Astrocyte (in vitro differentiated cells and primary cell): ENCODE measurements at regions not wholly inside any gene's neighbourhood (a gene's known extent, or its start where the extent isn't known, plus 50 kb on each side); places are given as distances from the start of the nearest gene placed in this dataset.

Source experiments
- DNase-seq: peaks from one replicate; pipeline ENCODE4 v3.0.0-alpha.2; 2010; ENCODE audit warnings: low read depth
- FAIRE-seq: peaks from 2 replicates; lab custom pipeline; 2011; peaks lifted over from hg19 to GRCh38; lab: Jason Lieb, UNC
- H2AFZ ChIP-seq: 2 replicates; pipeline ENCODE4 v1.6.0; 2012; ENCODE audit warnings: low read depth, low read length, inconsistent platforms
- H3K27ac ChIP-seq: 2 replicates; pipeline ENCODE4 v1.5.1; 2011; ENCODE audit warnings: low read depth, low read length, inconsistent platforms
- H3K27me3 ChIP-seq: 2 replicates; pipeline ENCODE4 v1.6.0; 2011; ENCODE audit warnings: low read length, inconsistent platforms; ENCODE audit not compliant: insufficient read depth
- H3K36me3 ChIP-seq: 2 replicates; pipeline ENCODE4 v1.5.1; 2011; ENCODE audit warnings: low read length, inconsistent platforms; ENCODE audit not compliant: insufficient read depth
- H3K4me1 ChIP-seq: 2 replicates; pipeline ENCODE4 v1.5.1; 2011; ENCODE audit warnings: low read length, inconsistent platforms; ENCODE audit not compliant: insufficient read depth
- H3K4me2 ChIP-seq: 2 replicates; pipeline ENCODE4 v1.6.0; 2012; ENCODE audit warnings: low read length, inconsistent platforms
- H3K4me3 ChIP-seq: 2 replicates; pipeline ENCODE4 v1.5.1; 2011; ENCODE audit warnings: low read depth, mild to moderate bottlenecking, low read length, inconsistent platforms; ENCODE audit not compliant: insufficient read depth
- H3K79me2 ChIP-seq: 2 replicates; pipeline ENCODE4 v1.6.0; 2012; ENCODE audit warnings: mild to moderate bottlenecking, low read length, inconsistent platforms; ENCODE audit not compliant: insufficient read depth
- H3K9ac ChIP-seq: 2 replicates; pipeline ENCODE4 v1.6.0; 2012; ENCODE audit warnings: mild to moderate bottlenecking, low read length, inconsistent platforms
- H3K9me3 ChIP-seq: 2 replicates; pipeline ENCODE4 v1.5.1; 2012; ENCODE audit warnings: low read depth, mild to moderate bottlenecking, low read length, inconsistent platforms; ENCODE audit not compliant: insufficient read depth
- H4K20me1 ChIP-seq: 2 replicates; pipeline ENCODE4 v1.6.0; 2012; ENCODE audit warnings: low read length, inconsistent platforms; ENCODE audit not compliant: insufficient read depth
- H3K27ac Mint-ChIP-seq: one replicate; pipeline ENCODE4 v1.8.0; 2021; ENCODE audit warnings: mild to moderate bottlenecking, mixed read lengths; ENCODE audit not compliant: unreplicated experiment
- H3K27me3 Mint-ChIP-seq: one replicate; pipeline ENCODE4 v1.8.0; 2021; ENCODE audit warnings: low read depth, mixed read lengths; ENCODE audit not compliant: unreplicated experiment
- H3K36me3 Mint-ChIP-seq: one replicate; pipeline ENCODE4 v1.8.0; 2021; ENCODE audit warnings: low read depth, mixed read lengths; ENCODE audit not compliant: unreplicated experiment
- H3K4me1 Mint-ChIP-seq: one replicate; pipeline ENCODE4 v1.8.0; 2021; ENCODE audit warnings: low read depth, mixed read lengths; ENCODE audit not compliant: unreplicated experiment
- H3K4me3 Mint-ChIP-seq: one replicate; pipeline ENCODE4 v1.8.0; 2021; ENCODE audit warnings: mild to moderate bottlenecking, moderate library complexity, mixed read lengths; ENCODE audit not compliant: unreplicated experiment
- H3K9me3 Mint-ChIP-seq: one replicate; pipeline ENCODE4 v1.8.0; 2021; ENCODE audit warnings: mild to moderate bottlenecking, mixed read lengths; ENCODE audit not compliant: unreplicated experiment
- CTCF ChIP-seq: IDR thresholded peaks from 2 replicates; pipeline ENCODE4 v1.5.1; 2011; ENCODE audit warnings: low read depth, mild to moderate bottlenecking, inconsistent platforms, low read length, moderate library complexity; ENCODE audit not compliant: insufficient read depth
- EZH2 ChIP-seq: IDR thresholded peaks from 2 replicates; pipeline ENCODE4 v1.6.1; 2012; ENCODE audit warnings: mild to moderate bottlenecking, low read length, inconsistent platforms; ENCODE audit not compliant: insufficient read depth

GRCh38 chr6:22737331-22737730 is 168.0 kb downstream of the HDGFL1 start:
- H3K4me1 Mint-ChIP-seq = peaks cover 8% of the 10 kb centered on the region
- FAIRE-seq (no peak), DNase-seq (peak; percentile 35)
- Histone ChIP-seq H3K79me2 (no peaks in the 10 kb centered on the region), H3K36me3 (no peaks in the 10 kb centered on the region), H3K4me2 (no peak overlapping the region), H3K4me1 (no peaks in the 10 kb centered on the region), H3K27me3 (no peaks in the 10 kb centered on the region), H4K20me1 (no peaks in the 10 kb centered on the region), H2AFZ (no peak overlapping the region), H3K9me3 (no peaks in the 10 kb centered on the region), H3K4me3 (no peak overlapping the region), H3K9ac (no peak overlapping the region), H3K27ac (no peak overlapping the region)
- peaks cover 3% of the 10 kb centered on the region for H3K9me3 Mint-ChIP-seq
- H3K4me3 Mint-ChIP-seq = no peak overlapping the region
- H3K27me3 Mint-ChIP-seq = no peaks in the 10 kb centered on the region
- TF ChIP-seq EZH2 (no peak), CTCF (peak; percentile 40)
- H3K36me3 Mint-ChIP-seq = no peaks in the 10 kb centered on the region
- H3K27ac Mint-ChIP-seq = peak overlapping the region; percentile 63

DNA sequence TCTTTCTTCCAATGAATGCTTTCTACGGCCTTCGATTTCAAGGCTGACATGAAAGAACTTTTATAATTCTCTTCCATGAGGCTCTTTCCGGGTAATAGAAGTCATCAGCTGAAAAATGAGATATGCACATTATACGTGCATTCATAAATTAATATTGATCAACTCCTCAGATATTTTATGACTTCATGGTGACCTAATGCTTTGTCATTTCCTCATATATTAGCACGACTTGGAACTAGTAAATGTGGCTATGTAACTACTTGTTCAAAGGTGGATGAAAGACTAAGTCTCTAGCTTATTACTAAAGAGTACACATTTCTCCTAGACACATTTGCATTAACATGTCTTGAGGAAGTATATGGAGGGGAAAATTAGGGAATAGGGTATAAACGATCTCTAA is 168.8 kb downstream of the HDGFL1 start:
- H3K4me2 ChIP-seq = no peak overlapping the region
- H3K9me3 Mint-ChIP-seq = peaks cover 6% of the 10 kb centered on the region
- H3K27me3 Mint-ChIP-seq = no peaks in the 10 kb centered on the region
- no peak overlapping the region for H3K4me3 Mint-ChIP-seq
- no peaks in the 10 kb centered on the region for H3K4me1 ChIP-seq
- H3K36me3 Mint-ChIP-seq = no peaks in the 10 kb centered on the region
- H3K4me1 Mint-ChIP-seq = peaks cover 2% of the 10 kb centered on the region
- H3K27ac Mint-ChIP-seq = no peak overlapping the region
- no peak overlapping the region for H2AFZ ChIP-seq
- TF ChIP-seq CTCF = no peak
- TF ChIP-seq EZH2 = no peak
- no peak overlapping the region for H3K9ac ChIP-seq
- H4K20me1 ChIP-seq = no peaks in the 10 kb centered on the region
- no peaks in the 10 kb centered on the region for H3K9me3 ChIP-seq
- H3K79me2 ChIP-seq = no peaks in the 10 kb centered on the region
- no peak overlapping the region for H3K27ac ChIP-seq
- no peaks in the 10 kb centered on the region for H3K27me3 ChIP-seq
- DNase-seq (no peak), FAIRE-seq (no peak)
- H3K4me3 ChIP-seq = no peak overlapping the region
- H3K36me3 ChIP-seq = no peaks in the 10 kb centered on the region

GRCh38 chr6:22747571-22747970 is 178.2 kb downstream of the HDGFL1 start:
- H2AFZ ChIP-seq = no peak overlapping the region
- no peak overlapping the region for H3K9ac ChIP-seq
- no peaks in the 10 kb centered on the region for H3K27me3 Mint-ChIP-seq
- no peaks in the 10 kb centered on the region for H3K36me3 Mint-ChIP-seq
- H3K27me3 ChIP-seq = no peaks in the 10 kb centered on the region
- H4K20me1 ChIP-seq = no peaks in the 10 kb centered on the region
- DNase-seq (no peak), FAIRE-seq (no peak)
- H3K79me2 ChIP-seq = no peaks in the 10 kb centered on the region
- no peaks in the 10 kb centered on the region for H3K9me3 ChIP-seq
- TF ChIP-seq EZH2 (no peak), CTCF (no peak)
- no peak overlapping the region for H3K4me2 ChIP-seq
- H3K27ac Mint-ChIP-seq = no peak overlapping the region
- H3K4me3 Mint-ChIP-seq = no peak overlapping the region
- H3K4me3 ChIP-seq = no peak overlapping the region
- H3K9me3 Mint-ChIP-seq = peaks cover 2% of the 10 kb centered on the region
- no peaks in the 10 kb centered on the region for H3K4me1 ChIP-seq
- no peaks in the 10 kb centered on the region for H3K36me3 ChIP-seq
- H3K4me1 Mint-ChIP-seq = peaks cover 4% of the 10 kb centered on the region
- no peak overlapping the region for H3K27ac ChIP-seq
